HepG2 (cell line): ENCODE measurements at regions not wholly inside any gene's neighbourhood (a gene's known extent, or its start where the extent isn't known, plus 50 kb on each side); places are given as distances from the start of the nearest gene placed in this dataset.

Experiments used
- ATRX ChIP-seq: sonication (generic); formaldehyde crosslinking; IDR thresholded peaks from 2 replicates; pipeline ENCODE4 v1.4.0; 2020; ENCODE audit warnings: missing genetic modification reagents, borderline replicate concordance
- CENPX ChIP-seq: sonication (generic); formaldehyde crosslinking; IDR thresholded peaks from 2 replicates; pipeline ENCODE4 v1.9.0; 2021; ENCODE audit warnings: mild to moderate bottlenecking, missing genetic modification reagents, moderate library complexity
- CHD2 ChIP-seq: IDR thresholded peaks from 2 replicates; pipeline ENCODE4 v1.6.1; 2011; ENCODE audit warnings: low read depth, low read length, improper control_type of control experiment
- DPF2 ChIP-seq: sonication (generic); formaldehyde crosslinking; IDR thresholded peaks from 2 replicates; pipeline ENCODE4 v1.4.0; 2020; ENCODE audit warnings: mild to moderate bottlenecking, low read depth, missing genetic modification reagents, borderline replicate concordance
- FOXA1 ChIP-seq, 2 experiments: fragments of 450-650 bp in 1 of 2; sonication (generic) in 1 of 2; formaldehyde crosslinking in 1 of 2; IDR thresholded peaks; 2 replicates each; pipeline versions ENCODE4 v1.4.0 to v1.6.1; 2016 to 2020; ENCODE audit warnings: missing genetic modification reagents in 1 of 2
- HMG20B ChIP-seq: conservative IDR thresholded peaks from 2 replicates; pipeline ENCODE4 v1.6.1; 2016; ENCODE audit warnings: missing genetic modification reagents, missing compliant biosample characterization
- KLF15 ChIP-seq: sonication (generic); formaldehyde crosslinking; IDR thresholded peaks from 2 replicates; pipeline ENCODE4 v1.8.1; 2023; ENCODE audit warnings: borderline replicate concordance, mild to moderate bottlenecking, inconsistent platforms, missing genetic modification reagents, mixed read lengths
- MAZ ChIP-seq, 2 experiments: sonication (generic) in 1 of 2; formaldehyde crosslinking in 1 of 2; IDR thresholded peaks; 2 replicates each; pipeline versions ENCODE4 v1.5.0 to v1.6.1; 2012 to 2020; ENCODE audit warnings: low read depth in 2 of 2, mild to moderate bottlenecking in 2 of 2, borderline replicate concordance in 1 of 2, improper control_type of control experiment in 1 of 2, low read length in 1 of 2, missing genetic modification reagents in 1 of 2, moderate library complexity in 1 of 2
- MEF2D ChIP-seq: sonication (generic); formaldehyde crosslinking; IDR thresholded peaks from 2 replicates; pipeline ENCODE4 v1.5.1; 2020; ENCODE audit warnings: mild to moderate bottlenecking, missing genetic modification reagents
- REL ChIP-seq: sonication (generic); formaldehyde crosslinking; conservative IDR thresholded peaks from 2 replicates; pipeline ENCODE4 v1.8.0; 2022; ENCODE audit warnings: mild to moderate bottlenecking, missing genetic modification reagents, moderate library complexity
- SALL1 ChIP-seq: sonication (generic); formaldehyde crosslinking; IDR thresholded peaks from 2 replicates; pipeline ENCODE4 v1.8.0; 2022; ENCODE audit warnings: mild to moderate bottlenecking, missing genetic modification reagents
- SATB2 ChIP-seq: sonication (generic); formaldehyde crosslinking; IDR thresholded peaks from 2 replicates; pipeline ENCODE4 v1.5.0; 2020; ENCODE audit warnings: missing genetic modification reagents
- TCF12 ChIP-seq, 2 experiments: fragments of 450-650 bp in 1 of 2; sonication (generic) in 1 of 2; formaldehyde crosslinking in 1 of 2; IDR thresholded peaks; 2 replicates each; pipeline versions ENCODE4 v1.6.1 to v1.8.0; 2017 to 2022; ENCODE audit warnings: antibody characterized with exemption in 1 of 2, mild to moderate bottlenecking in 1 of 2, missing genetic modification reagents in 1 of 2, moderate library complexity in 1 of 2
- ZBTB1 ChIP-seq: sonication (generic); formaldehyde crosslinking; IDR thresholded peaks from 2 replicates; pipeline ENCODE4 v1.4.0; 2020; ENCODE audit warnings: missing genetic modification reagents, borderline replicate concordance
- ZNF260 ChIP-seq: sonication (generic); formaldehyde crosslinking; IDR thresholded peaks from 2 replicates; pipeline ENCODE4 v1.4.0; 2020; ENCODE audit warnings: missing genetic modification reagents, low read depth, mild to moderate bottlenecking, borderline replicate concordance
- ZNF276 ChIP-seq: sonication (generic); formaldehyde crosslinking; IDR thresholded peaks from 2 replicates; pipeline ENCODE4 v1.4.0; 2020; ENCODE audit warnings: mild to moderate bottlenecking, low read depth, missing genetic modification reagents
- ZNF280B ChIP-seq: sonication (generic); formaldehyde crosslinking; IDR thresholded peaks from 2 replicates; pipeline ENCODE4 v1.5.0; 2020; ENCODE audit warnings: missing genetic modification reagents, mild to moderate bottlenecking, borderline replicate concordance
- ZNF362 ChIP-seq: sonication (generic); formaldehyde crosslinking; IDR thresholded peaks from 2 replicates; pipeline ENCODE4 v1.4.0; 2020; ENCODE audit warnings: missing genetic modification reagents, mild to moderate bottlenecking, borderline replicate concordance
- ZNF451 ChIP-seq: sonication (generic); formaldehyde crosslinking; IDR thresholded peaks from 2 replicates; pipeline ENCODE4 v1.5.0; 2020; ENCODE audit warnings: mild to moderate bottlenecking, missing genetic modification reagents
- ZNF569 ChIP-seq: sonication (generic); formaldehyde crosslinking; IDR thresholded peaks from 2 replicates; pipeline ENCODE4 v1.5.0; 2020; ENCODE audit warnings: mild to moderate bottlenecking, missing genetic modification reagents, moderate library complexity, borderline replicate concordance
- ZNF598 ChIP-seq: sonication (generic); formaldehyde crosslinking; IDR thresholded peaks from 2 replicates; pipeline ENCODE4 v1.5.1; 2020; ENCODE audit warnings: mild to moderate bottlenecking, missing genetic modification reagents, borderline replicate concordance
- ZNF644 ChIP-seq: IDR thresholded peaks from 2 replicates; pipeline ENCODE4 v1.6.1; 2016; ENCODE audit warnings: low read depth
- ZNF660 ChIP-seq: sonication (generic); formaldehyde crosslinking; IDR thresholded peaks from 2 replicates; pipeline ENCODE4 v1.5.1; 2020; ENCODE audit warnings: mild to moderate bottlenecking, low read depth, missing genetic modification reagents, borderline replicate concordance
- ZNF788 ChIP-seq: sonication (generic); formaldehyde crosslinking; IDR thresholded peaks from 2 replicates; pipeline ENCODE4 v1.5.0; 2020; ENCODE audit warnings: mild to moderate bottlenecking, missing genetic modification reagents, borderline replicate concordance
- ZNF839 ChIP-seq: sonication (generic); formaldehyde crosslinking; IDR thresholded peaks from 2 replicates; pipeline ENCODE4 v1.4.0; 2020; ENCODE audit warnings: missing genetic modification reagents, mild to moderate bottlenecking, borderline replicate concordance

- TF ChIP-seq ZNF260 (CRISPR knock-in tag) (no peak), CENPX (CRISPR knock-in tag) (no peak), REL (0 out of 2 replicates have a peak, but pooled peaks have one; percentile 30), TCF12 (IDR thresholded peaks at IDR 0.05) (no peak), TCF12 (CRISPR knock-in tag; IDR thresholded peaks at IDR 0.05) (peak; percentile 95), KLF15 (no peak), SATB2 (CRISPR knock-in tag) (no peak), ZNF660 (CRISPR knock-in tag) (no peak), ZBTB1 (CRISPR knock-in tag) (no peak), ZNF598 (CRISPR knock-in tag) (no peak), ZNF451 (CRISPR knock-in tag) (no peak), ZNF788 (CRISPR knock-in tag) (no peak), FOXA1 (IDR thresholded peaks at IDR 0.05) (peak; percentile 96), FOXA1 (CRISPR knock-in tag; IDR thresholded peaks at IDR 0.05) (peak; percentile 100), ZNF839 (CRISPR knock-in tag) (no peak), ZNF362 (CRISPR knock-in tag) (peak; percentile 50; the same call in 1 of the 2 replicates), ZNF276 (CRISPR knock-in tag) (no peak), MEF2D (CRISPR knock-in tag) (peak; percentile 90), ATRX (CRISPR knock-in tag) (no peak), CHD2 (0 out of 2 replicates have a peak, but pooled peaks have one; percentile 31), MAZ (IDR thresholded peaks at IDR 0.05; ENCODE audit: borderline replicate concordance, low read depth, low read length) (no peak), MAZ (CRISPR knock-in tag; IDR thresholded peaks at IDR 0.05; ENCODE audit: low read depth) (peak; percentile 37; the same call in 1 of the 2 replicates), HMG20B (CRISPR knock-in tag) (peak; percentile 97), ZNF280B (CRISPR knock-in tag) (no peak), DPF2 (peak; percentile 100), ZNF569 (CRISPR knock-in tag) (no peak), SALL1 (CRISPR knock-in tag) (peak; percentile 97), ZNF644 (CRISPR knock-in tag) (peak; percentile 86)
Measured at GRCh38 chr10:78458983-78459638, 425.4 kb downstream of the RPS24 start (continued).
